HCT116 (cell line): ENCODE measurements at regions not wholly inside any gene's neighbourhood (a gene's known extent, or its start where the extent isn't known, plus 50 kb on each side); places are given as distances from the start of the nearest gene placed in this dataset.

ENCODE experiments used
- ATAC-seq: fragments of 200-7000 bp; cut with Tn5 transposase; 2 replicates; pipeline ENCODE4 v1.9.1; 2020; ENCODE audit warnings: mild to moderate bottlenecking, moderate library complexity
- BruUV-seq: library from RNA; stranded (reverse); fragments of 400-500 nt; replicated peaks from 2 replicates; lab custom pipeline; 2021; lab: Mats Ljungman, UMichigan
- CTCF ChIA-PET: fragments of 300-600 bp; sonication (Branson Sonifier 250); formaldehyde crosslinking; loops from one replicate; lab custom pipeline; 2021; ENCODE audit warnings: antibody characterized with exemption; lab: Charles Lee
- POLR2A ChIA-PET: fragments of 300-600, 350-600 bp; sonication (Branson Sonifier 250); formaldehyde crosslinking; loops from one replicate; lab custom pipeline; 2021; ENCODE audit warnings: antibody characterized with exemption; lab: Charles Lee
- RAD21 ChIA-PET, 2 experiments: fragments of 300-600 bp; sonication (Branson Sonifier 250); formaldehyde crosslinking; loops; one replicate each; lab custom pipeline; 2023; ENCODE audit warnings: low total read pairs in 2 of 2; ENCODE audit not compliant: uncharacterized antibody in 2 of 2, unreplicated experiment in 2 of 2, low non-redundant PET in 1 of 2; lab: Charles Lee
- DNase-seq: peaks from one replicate; pipeline ENCODE4 v3.0.0-alpha.2; 2010; ENCODE audit warnings: low read depth, low spot score
- H2AFZ ChIP-seq: fragments of 200-600 bp; shearing (Covaris generic), sonication (generic); 2 replicates; pipeline ENCODE4 v1.6.1; 2017; ENCODE audit warnings: low read depth, mixed run types, mixed read lengths, antibody characterized with exemption, low read length; ENCODE audit not compliant: poor library complexity, severe bottlenecking
- H3K27ac ChIP-seq: 2 replicates; pipeline ENCODE4 v1.5.1; 2012; ENCODE audit warnings: low read depth, low read length
- H3K27me3 ChIP-seq: fragments of 200-600 bp; sonication (generic); 2 replicates; pipeline ENCODE4 v1.6.1; 2016; ENCODE audit warnings: mixed run types, low read length, mixed read lengths; ENCODE audit not compliant: insufficient read depth
- H3K36me3 ChIP-seq, 2 experiments: fragments of 200-500 bp in 1 of 2; fragments of 200-600 bp in 1 of 2; sonication (Bioruptor generic) in 1 of 2; sonication (generic) in 1 of 2; 2 replicates each; pipeline versions ENCODE4 v1.5.1 to v1.6.1; 2014 to 2016; ENCODE audit warnings: low read length in 2 of 2, inconsistent platforms in 1 of 2, mixed read lengths in 1 of 2, mixed run types in 1 of 2; ENCODE audit not compliant: insufficient read depth in 2 of 2, control insufficient read depth in 1 of 2
- H3K4me1 ChIP-seq, 2 experiments: fragments of 200-600 bp in 1 of 2; sonication (generic) in 1 of 2; 2 replicates each; pipeline versions ENCODE4 v1.5.1 to v1.6.1; 2012 to 2017; ENCODE audit warnings: low read length in 2 of 2, inconsistent platforms in 1 of 2, mild to moderate bottlenecking in 1 of 2, mixed read lengths in 1 of 2, mixed run types in 1 of 2, moderate library complexity in 1 of 2; ENCODE audit not compliant: insufficient read depth in 2 of 2, control insufficient read depth in 1 of 2
- H3K4me2 ChIP-seq: fragments of 200-600 bp; sonication (generic); 2 replicates; pipeline ENCODE4 v1.6.1; 2017; ENCODE audit warnings: mixed run types, low read length, mixed read lengths
- H3K4me3 ChIP-seq, 2 experiments: fragments of 200-600 bp in 1 of 2; sonication (generic) in 1 of 2; replicated peaks in 1 of 2; 2 replicates each; pipeline ENCODE4 v1.5.1; 2011 to 2016; ENCODE audit warnings: low read length in 2 of 2, control low read depth in 1 of 2, low read depth in 1 of 2, mild to moderate bottlenecking in 1 of 2, mixed read lengths in 1 of 2, mixed run types in 1 of 2
- H3K79me2 ChIP-seq: fragments of 200-600 bp; sonication (generic); 2 replicates; pipeline ENCODE4 v1.6.1; 2017; ENCODE audit warnings: mild to moderate bottlenecking, mixed run types, low read length, moderate library complexity, mixed read lengths; ENCODE audit not compliant: insufficient read depth
- H3K9ac ChIP-seq: fragments of 200-600 bp; sonication (generic); 2 replicates; pipeline ENCODE4 v1.6.1; 2016; ENCODE audit warnings: low read length, mixed read lengths
- H3K9me2 ChIP-seq: fragments of 200-600 bp; sonication (generic), shearing (Covaris generic); 2 replicates; pipeline ENCODE4 v1.6.1; 2017; ENCODE audit warnings: mixed run types, mild to moderate bottlenecking, moderate library complexity; ENCODE audit not compliant: insufficient read depth
- H3K9me3 ChIP-seq, 2 experiments: fragments of 200-500 bp in 1 of 2; fragments of 200-600 bp in 1 of 2; sonication (Bioruptor generic) in 1 of 2; sonication (generic) in 1 of 2; 2 replicates each; pipeline ENCODE4 v1.6.1; 2014 to 2017; ENCODE audit warnings: low read length in 2 of 2, mixed read lengths in 2 of 2, inconsistent platforms in 1 of 2, low read depth in 1 of 2, mild to moderate bottlenecking in 1 of 2, mixed run types in 1 of 2, moderate library complexity in 1 of 2; ENCODE audit not compliant: control insufficient read depth in 1 of 2, insufficient read depth in 1 of 2
- H4K20me1 ChIP-seq: fragments of 200-600 bp; sonication (generic), shearing (Covaris generic); 2 replicates; pipeline ENCODE4 v1.6.1; 2017; ENCODE audit warnings: mixed run types, mild to moderate bottlenecking, moderate library complexity; ENCODE audit not compliant: insufficient read depth
- CEBPB ChIP-seq: IDR thresholded peaks from 2 replicates; pipeline ENCODE4 v1.6.1; 2012; ENCODE audit warnings: low read depth
- FOSL1 ChIP-seq: IDR thresholded peaks from 2 replicates; pipeline ENCODE4 v1.6.1; 2012; ENCODE audit warnings: low read depth
- SRF ChIP-seq: IDR thresholded peaks from 2 replicates; pipeline ENCODE4 v1.6.1; 2012; ENCODE audit warnings: low read depth
- ZFX ChIP-seq: fragments of 450-650 bp; IDR thresholded peaks from 2 replicates; pipeline ENCODE4 v1.6.1; 2017
- ZNF274 ChIP-seq: fragments of 200-500 bp; sonication (Bioruptor generic); IDR thresholded peaks from 2 replicates; pipeline ENCODE4 v1.6.1; 2014; ENCODE audit warnings: mild to moderate bottlenecking, low read depth, low read length, inconsistent platforms
- intact Hi-C: fragments of 100-400 bp; cut with micrococcal nuclease; formaldehyde crosslinking; loops from 2 replicates; pipeline ENCODE4 v1.10.0; 2022
- TF ChIP-seq, protein P1 (sequence below): IDR thresholded peaks from 2 replicates; pipeline ENCODE4 v1.6.1; 2011; ENCODE audit warnings: mild to moderate bottlenecking, low read length, moderate library complexity; ENCODE audit not compliant: insufficient replicate concordance; ENCODE audit errors: extremely low read depth
- TF ChIP-seq, protein P2 (sequence below), 3 experiments: fragments of 200-600 bp in 1 of 3; sonication (generic) in 1 of 3; IDR thresholded peaks in 2 of 3; conservative IDR thresholded peaks in 1 of 3; 2 replicates each; pipeline ENCODE4 v1.5.1; 2012 to 2017; ENCODE audit warnings: low read depth in 2 of 3, low read length in 2 of 3, antibody characterized with exemption in 1 of 3, borderline replicate concordance in 1 of 3, control low read depth in 1 of 3, mild to moderate bottlenecking in 1 of 3, mixed read lengths in 1 of 3, mixed run types in 1 of 3, moderate library complexity in 1 of 3; ENCODE audit not compliant: insufficient read depth in 1 of 3

DNA sequence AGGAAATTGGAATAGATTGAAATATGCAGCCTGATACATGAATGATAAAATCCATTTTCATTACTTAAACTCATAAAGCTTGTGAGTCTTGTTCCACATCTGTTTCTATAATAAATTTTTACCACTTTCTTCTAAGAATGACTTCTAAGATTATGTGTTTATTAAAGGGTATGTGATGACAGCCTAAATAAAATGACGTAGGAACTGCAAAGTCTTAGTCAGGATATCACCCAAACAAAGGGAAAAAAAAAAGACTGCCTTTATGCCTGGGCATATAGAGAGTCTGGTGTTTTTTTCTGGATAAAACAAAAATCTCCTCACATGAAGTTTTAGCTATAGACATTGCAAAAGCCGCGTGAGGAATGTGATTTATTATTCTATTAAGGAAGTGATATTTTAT lies 844.0 kb downstream of the DIPK2A start:
- BruUV-seq: no TSS peak
- H3K9me2 ChIP-seq: no peaks in the 10 kb centered on the region
- no peaks in the 10 kb centered on the region for H4K20me1 ChIP-seq
- no peaks in the 10 kb centered on the region for H3K79me2 ChIP-seq
- CTCF ChIA-PET: no interaction called here
- no peak overlapping the region for H3K9ac ChIP-seq
- H3K4me3 ChIP-seq: no peak overlapping the region
- ATAC-seq (no peak), DNase-seq (no peak)
- H2AFZ ChIP-seq: no peak overlapping the region
- POLR2A ChIA-PET: no interaction called here
- intact Hi-C loops: no loop called here
- no peaks in the 10 kb centered on the region for H3K4me1 ChIP-seq
- RAD21 ChIA-PET: no interaction called here
- H3K27me3 ChIP-seq: no peaks in the 10 kb centered on the region
- no peaks in the 10 kb centered on the region for H3K36me3 ChIP-seq
- TF ChIP-seq ZFX (no peak), CEBPB (no peak), ZNF274 (no peak), FOSL1 (no peak)
- TF ChIP-seq, protein P1, sequence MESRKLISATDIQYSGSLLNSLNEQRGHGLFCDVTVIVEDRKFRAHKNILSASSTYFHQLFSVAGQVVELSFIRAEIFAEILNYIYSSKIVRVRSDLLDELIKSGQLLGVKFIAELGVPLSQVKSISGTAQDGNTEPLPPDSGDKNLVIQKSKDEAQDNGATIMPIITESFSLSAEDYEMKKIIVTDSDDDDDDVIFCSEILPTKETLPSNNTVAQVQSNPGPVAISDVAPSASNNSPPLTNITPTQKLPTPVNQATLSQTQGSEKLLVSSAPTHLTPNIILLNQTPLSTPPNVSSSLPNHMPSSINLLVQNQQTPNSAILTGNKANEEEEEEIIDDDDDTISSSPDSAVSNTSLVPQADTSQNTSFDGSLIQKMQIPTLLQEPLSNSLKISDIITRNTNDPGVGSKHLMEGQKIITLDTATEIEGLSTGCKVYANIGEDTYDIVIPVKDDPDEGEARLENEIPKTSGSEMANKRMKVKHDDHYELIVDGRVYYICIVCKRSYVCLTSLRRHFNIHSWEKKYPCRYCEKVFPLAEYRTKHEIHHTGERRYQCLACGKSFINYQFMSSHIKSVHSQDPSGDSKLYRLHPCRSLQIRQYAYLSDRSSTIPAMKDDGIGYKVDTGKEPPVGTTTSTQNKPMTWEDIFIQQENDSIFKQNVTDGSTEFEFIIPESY: no peak
- H3K4me2 ChIP-seq: no peak overlapping the region
- no peak overlapping the region for H3K27ac ChIP-seq
- H3K9me3 ChIP-seq: no peaks in the 10 kb centered on the region

DNA sequence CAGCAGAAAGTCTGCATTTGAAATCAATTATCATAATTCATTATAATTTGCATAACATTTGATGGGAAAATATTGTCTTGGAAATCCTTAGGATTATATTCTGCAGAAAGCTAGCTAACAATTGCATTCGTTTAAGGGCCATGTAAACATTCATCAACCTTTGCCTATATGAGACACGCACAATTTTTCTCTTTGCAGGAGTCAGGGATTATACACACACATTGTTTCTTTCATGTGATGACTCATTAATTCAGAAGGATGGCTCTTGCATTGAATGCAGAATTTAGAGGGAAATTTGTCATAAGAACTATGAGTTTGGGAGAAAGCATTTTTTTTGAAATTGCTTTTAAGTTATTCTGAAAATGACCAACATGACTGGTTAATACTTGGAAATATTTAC lies 844.7 kb downstream of the DIPK2A start:
- intact Hi-C loops: no loop called here
- H3K36me3 ChIP-seq: no peaks in the 10 kb centered on the region
- no peaks in the 10 kb centered on the region for H4K20me1 ChIP-seq
- BruUV-seq: no TSS peak
- no peaks in the 10 kb centered on the region for H3K27me3 ChIP-seq
- ATAC-seq (no peak), DNase-seq (no peak)
- H3K4me2 ChIP-seq: no peak overlapping the region
- ChIA-PET RAD21 (no interaction called here), CTCF (no interaction called here), POLR2A (no interaction called here)
- H3K27ac ChIP-seq: no peak overlapping the region
- no peaks in the 10 kb centered on the region for H3K9me2 ChIP-seq
- no peaks in the 10 kb centered on the region for H3K79me2 ChIP-seq
- H2AFZ ChIP-seq: no peak overlapping the region
- no peak overlapping the region for H3K9ac ChIP-seq
- no peak overlapping the region for H3K4me3 ChIP-seq
- H3K9me3 ChIP-seq: no peaks in the 10 kb centered on the region
- H3K4me1 ChIP-seq: no peaks in the 10 kb centered on the region
- TF ChIP-seq, protein P2, sequence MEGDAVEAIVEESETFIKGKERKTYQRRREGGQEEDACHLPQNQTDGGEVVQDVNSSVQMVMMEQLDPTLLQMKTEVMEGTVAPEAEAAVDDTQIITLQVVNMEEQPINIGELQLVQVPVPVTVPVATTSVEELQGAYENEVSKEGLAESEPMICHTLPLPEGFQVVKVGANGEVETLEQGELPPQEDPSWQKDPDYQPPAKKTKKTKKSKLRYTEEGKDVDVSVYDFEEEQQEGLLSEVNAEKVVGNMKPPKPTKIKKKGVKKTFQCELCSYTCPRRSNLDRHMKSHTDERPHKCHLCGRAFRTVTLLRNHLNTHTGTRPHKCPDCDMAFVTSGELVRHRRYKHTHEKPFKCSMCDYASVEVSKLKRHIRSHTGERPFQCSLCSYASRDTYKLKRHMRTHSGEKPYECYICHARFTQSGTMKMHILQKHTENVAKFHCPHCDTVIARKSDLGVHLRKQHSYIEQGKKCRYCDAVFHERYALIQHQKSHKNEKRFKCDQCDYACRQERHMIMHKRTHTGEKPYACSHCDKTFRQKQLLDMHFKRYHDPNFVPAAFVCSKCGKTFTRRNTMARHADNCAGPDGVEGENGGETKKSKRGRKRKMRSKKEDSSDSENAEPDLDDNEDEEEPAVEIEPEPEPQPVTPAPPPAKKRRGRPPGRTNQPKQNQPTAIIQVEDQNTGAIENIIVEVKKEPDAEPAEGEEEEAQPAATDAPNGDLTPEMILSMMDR (IDR thresholded peaks at IDR 0.05 in 2 of 3, conservative IDR thresholded peaks at IDR 0.05 in 1 of 3; ENCODE audit: borderline replicate concordance in 1 of 3, insufficient read depth in 1 of 3, low read depth in 2 of 3, low read length in 2 of 3): no peak
- no peak for TF ChIP-seq SRF
- TF ChIP-seq, protein P1: no peak
